ENCODE measurements at regions not wholly inside any gene's neighbourhood (a gene's known extent, or its start where the extent isn't known, plus 50 kb on each side); places are given as distances from the start of the nearest gene placed in this dataset.

DNA sequence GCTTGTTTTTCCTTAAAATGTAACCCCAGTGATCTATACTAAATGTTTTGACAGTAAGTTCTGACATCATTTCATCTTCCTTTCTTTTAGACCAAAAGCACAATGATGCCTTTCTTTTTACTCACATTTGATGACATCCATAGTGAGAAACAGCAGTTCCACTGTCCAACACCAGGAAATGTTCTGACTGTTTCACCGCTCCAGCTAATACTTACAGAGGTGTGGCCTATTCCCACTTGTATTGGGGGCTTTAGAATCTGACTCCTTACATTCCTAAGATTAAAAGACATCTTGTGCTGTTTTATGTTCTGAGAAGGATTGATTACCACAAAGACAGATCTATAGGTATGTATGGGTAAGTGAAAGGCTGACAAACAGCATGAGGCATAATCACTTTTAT lies 1018.2 kb upstream of the PRMT6 start:
- no peak for DNase-seq (ENCODE audit: low spot score)
- in situ Hi-C loops (cut with MboI; ENCODE audit: low sequenced_read_pairs, unreplicated experiment), result no loop called here
- TF ChIP-seq, protein P1, sequence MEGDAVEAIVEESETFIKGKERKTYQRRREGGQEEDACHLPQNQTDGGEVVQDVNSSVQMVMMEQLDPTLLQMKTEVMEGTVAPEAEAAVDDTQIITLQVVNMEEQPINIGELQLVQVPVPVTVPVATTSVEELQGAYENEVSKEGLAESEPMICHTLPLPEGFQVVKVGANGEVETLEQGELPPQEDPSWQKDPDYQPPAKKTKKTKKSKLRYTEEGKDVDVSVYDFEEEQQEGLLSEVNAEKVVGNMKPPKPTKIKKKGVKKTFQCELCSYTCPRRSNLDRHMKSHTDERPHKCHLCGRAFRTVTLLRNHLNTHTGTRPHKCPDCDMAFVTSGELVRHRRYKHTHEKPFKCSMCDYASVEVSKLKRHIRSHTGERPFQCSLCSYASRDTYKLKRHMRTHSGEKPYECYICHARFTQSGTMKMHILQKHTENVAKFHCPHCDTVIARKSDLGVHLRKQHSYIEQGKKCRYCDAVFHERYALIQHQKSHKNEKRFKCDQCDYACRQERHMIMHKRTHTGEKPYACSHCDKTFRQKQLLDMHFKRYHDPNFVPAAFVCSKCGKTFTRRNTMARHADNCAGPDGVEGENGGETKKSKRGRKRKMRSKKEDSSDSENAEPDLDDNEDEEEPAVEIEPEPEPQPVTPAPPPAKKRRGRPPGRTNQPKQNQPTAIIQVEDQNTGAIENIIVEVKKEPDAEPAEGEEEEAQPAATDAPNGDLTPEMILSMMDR (IDR thresholded peaks at IDR 0.05; ENCODE audit: borderline replicate concordance, control extremely low read depth, extremely low read depth, insufficient read depth, missing control alignments), result no peak

- no peak for DNase-seq (ENCODE audit: low spot score)
- in situ Hi-C loops (cut with MboI; ENCODE audit: low sequenced_read_pairs, unreplicated experiment), result no loop called here
- TF ChIP-seq, protein P1 (IDR thresholded peaks at IDR 0.05; ENCODE audit: borderline replicate concordance, control extremely low read depth, extremely low read depth, insufficient read depth, missing control alignments), result no peak
Observed at GRCh38 chr1:106043971-106044370, 1012.5 kb upstream of the PRMT6 start.

DNA sequence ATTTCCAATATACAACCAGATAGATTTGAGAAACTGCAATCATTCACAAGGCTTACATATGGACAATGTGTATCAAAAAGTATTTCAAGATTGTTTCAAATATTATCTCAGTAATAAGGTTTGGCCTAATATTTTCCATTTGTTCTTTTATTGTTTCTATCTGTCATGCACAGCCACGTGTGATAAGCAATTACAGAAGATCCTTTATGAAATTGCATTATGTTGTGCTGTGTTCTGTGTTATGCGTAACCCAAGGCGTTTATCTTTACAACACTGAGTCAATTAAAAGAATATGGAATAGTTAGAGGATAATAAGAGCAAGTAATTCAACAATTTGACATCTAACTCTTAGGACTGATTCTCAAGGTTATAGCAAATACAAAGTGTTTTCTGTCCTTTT lies 1009.3 kb upstream of the PRMT6 start:
- TF ChIP-seq, protein P1 (IDR thresholded peaks at IDR 0.05; ENCODE audit: borderline replicate concordance, control extremely low read depth, extremely low read depth, insufficient read depth, missing control alignments), result no peak
- DNase-seq (ENCODE audit: low spot score), result no peak
- in situ Hi-C loops (cut with MboI; ENCODE audit: low sequenced_read_pairs, unreplicated experiment), result no loop called here

- in situ Hi-C loops (cut with MboI; ENCODE audit: low sequenced_read_pairs, unreplicated experiment), result no loop called here
- TF ChIP-seq, protein P1 (IDR thresholded peaks at IDR 0.05; ENCODE audit: borderline replicate concordance, control extremely low read depth, extremely low read depth, insufficient read depth, missing control alignments), result no peak
- no peak for DNase-seq (ENCODE audit: low spot score)
Observed at GRCh38 chr1:106049595-106049994, 1006.9 kb upstream of the PRMT6 start.

DNA sequence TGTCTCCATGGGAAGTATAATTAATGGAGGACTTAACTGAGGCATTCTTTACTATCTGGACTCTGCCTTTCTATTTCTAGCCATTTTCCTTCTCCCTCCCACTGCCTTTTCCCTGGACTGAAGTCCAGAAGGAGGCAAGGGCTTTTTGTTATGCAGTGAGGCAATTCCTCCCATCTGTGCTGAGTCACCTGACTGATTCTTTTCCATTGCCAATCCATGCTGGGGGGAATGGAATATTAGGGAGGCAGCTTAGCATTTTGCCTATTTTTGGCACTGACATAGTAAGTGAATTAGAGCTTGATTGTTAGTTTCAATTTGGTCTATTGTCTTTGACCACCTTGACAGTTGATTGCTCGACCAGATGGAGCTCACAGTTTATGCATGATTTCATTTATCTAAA lies 1000.6 kb upstream of the PRMT6 start:
- in situ Hi-C loops (cut with MboI; ENCODE audit: low sequenced_read_pairs, unreplicated experiment), result no loop called here
- DNase-seq (ENCODE audit: low spot score), result no peak
- TF ChIP-seq, protein P1 (IDR thresholded peaks at IDR 0.05; ENCODE audit: borderline replicate concordance, control extremely low read depth, extremely low read depth, insufficient read depth, missing control alignments), result no peak

GRCh38 chr1:106061586-106062495 lies 994.6 kb upstream of the PRMT6 start:
- TF ChIP-seq, protein P1 (IDR thresholded peaks at IDR 0.05; ENCODE audit: borderline replicate concordance, control extremely low read depth, extremely low read depth, insufficient read depth, missing control alignments), result no peak
- no peak for DNase-seq (ENCODE audit: low spot score)
- in situ Hi-C loops (cut with MboI; ENCODE audit: low sequenced_read_pairs, unreplicated experiment), result no loop called here

Measured in GM13976 (cell line).